Small intestine (tissue), 7 donors: ENCODE measurements at regions not wholly inside any gene's neighbourhood (a gene's known extent, or its start where the extent isn't known, plus 50 kb on each side); places are given as distances from the start of the nearest gene placed in this dataset.

Experiments used
- DNase-seq, 2 donors: peaks; one replicate each; pipeline versions ENCODE4 v3.0.0 to v3.0.0-alpha.2; 2013
- FAIRE-seq: peaks from 2 replicates; lab custom pipeline; 2012; peaks lifted over from hg19 to GRCh38; lab: Jason Lieb, UNC
- H3K27ac ChIP-seq, 3 donors: one replicate each; pipeline ENCODE4 v1.5.1; 2013; ENCODE audit warnings: low read length in 2 of 3, mild to moderate bottlenecking in 2 of 3, control low read depth in 1 of 3, inconsistent platforms in 1 of 3, low read depth in 1 of 3, moderate library complexity in 1 of 3
- H3K27me3 ChIP-seq, 3 donors: one replicate each; pipeline ENCODE4 v1.6.1; 2013; ENCODE audit warnings: low read length in 3 of 3, inconsistent platforms in 1 of 3; ENCODE audit not compliant: control insufficient read depth in 3 of 3, insufficient read depth in 3 of 3
- H3K36me3 ChIP-seq, 3 donors: one replicate each; pipeline ENCODE4 v1.6.1; 2013; ENCODE audit warnings: low read length in 3 of 3, inconsistent platforms in 1 of 3, low read depth in 1 of 3, mild to moderate bottlenecking in 1 of 3, moderate library complexity in 1 of 3; ENCODE audit not compliant: control insufficient read depth in 3 of 3, insufficient read depth in 2 of 3
- H3K4me1 ChIP-seq, 3 donors: one replicate each; pipeline ENCODE4 v1.6.1; 2013; ENCODE audit warnings: low read length in 2 of 3, inconsistent platforms in 1 of 3, low read depth in 1 of 3, mild to moderate bottlenecking in 1 of 3, moderate library complexity in 1 of 3; ENCODE audit not compliant: control insufficient read depth in 3 of 3, insufficient read depth in 2 of 3
- H3K4me3 ChIP-seq, 3 donors: one replicate each; pipeline ENCODE4 v1.5.1; 2013; ENCODE audit warnings: low read length in 3 of 3, control low read depth in 1 of 3, inconsistent platforms in 1 of 3, low read depth in 1 of 3, mild to moderate bottlenecking in 1 of 3, moderate library complexity in 1 of 3
- H3K9me3 ChIP-seq, 2 donors: one replicate each; pipeline ENCODE4 v1.6.1; 2013; ENCODE audit warnings: low read depth in 1 of 2, low read length in 1 of 2; ENCODE audit not compliant: control insufficient read depth in 2 of 2, insufficient read depth in 1 of 2
- WGBS, 3 donors: extraction: QIAGEN DNeasy Blood & Tissue Kit; methylation state at CpG; one replicate each; pipeline ENCODE4 v1.1.7; 2013; 5-methylcytosine and 5-hydroxymethylcytosine counted together
- donor health status: healthy with polysubstance abuse.
- donor health status: control.
- donor health status: control.
- donor health status: Bipolar disorder and iron deficiency.
- donor health status: healthy.

GRCh38 chr9:26606756-26607155 is 285.8 kb downstream of the CAAP1 start:
- 84 to 93% (median 91%) methylated on average over 1 of the region's 1 CpG for WGBS, 3 donors
- H3K4me3 ChIP-seq = no peak overlapping the region
- no peaks in the 10 kb centered on the region for H3K27me3 ChIP-seq
- H3K36me3 ChIP-seq = no peaks in the 10 kb centered on the region
- DNase-seq (no peak), FAIRE-seq (no peak)
- H3K27ac ChIP-seq = no peak overlapping the region
- no peaks in the 10 kb centered on the region for H3K9me3 ChIP-seq
- H3K4me1 ChIP-seq = no peaks in the 10 kb centered on the region

- Histone ChIP-seq H3K9me3 (no peaks in the 10 kb centered on the region), H3K27me3 (no peaks in the 10 kb centered on the region), H3K36me3 (no peaks in the 10 kb centered on the region), H3K27ac (no peak overlapping the region), H3K4me1 (no peaks in the 10 kb centered on the region), H3K4me3 (no peak overlapping the region)
- FAIRE-seq = no peak
- DNase-seq = no peak
- WGBS, 3 donors = 57 to 76% (median 59%) methylated on average over 1 of the region's 1 CpG
Measured at GRCh38 chr9:26605367-26605766, 287.2 kb downstream of the CAAP1 start.

- no peak overlapping the region for H3K4me3 ChIP-seq
- H3K4me1 ChIP-seq = no peaks in the 10 kb centered on the region
- WGBS, 3 donors = 73 to 83% (median 75%) methylated on average over 4 of the region's 4 CpGs
- FAIRE-seq = no peak
- H3K9me3 ChIP-seq = no peaks in the 10 kb centered on the region
- H3K36me3 ChIP-seq = no peaks in the 10 kb centered on the region
- H3K27ac ChIP-seq = no peak overlapping the region
- DNase-seq = no peak
- no peaks in the 10 kb centered on the region for H3K27me3 ChIP-seq
Measured at GRCh38 chr9:26604076-26604662, 288.4 kb downstream of the CAAP1 start.

- DNase-seq = no peak
- no peaks in the 10 kb centered on the region for H3K4me1 ChIP-seq
- FAIRE-seq = no peak
Measured at GRCh38 chr9:26603617-26604016, 289.0 kb downstream of the CAAP1 start.

GRCh38 chr9:26597542-26598149 is 295.0 kb downstream of the CAAP1 start:
- Histone ChIP-seq H3K4me3 (no peak overlapping the region), H3K27me3 (no peaks in the 10 kb centered on the region), H3K9me3 (no peaks in the 10 kb centered on the region), H3K4me1 (no peaks in the 10 kb centered on the region), H3K27ac (no peak overlapping the region), H3K36me3 (no peaks in the 10 kb centered on the region)
- WGBS, 3 donors = 82 to 91% (median 86%) methylated on average over 5 of the region's 5 CpGs
- no peak for DNase-seq
- FAIRE-seq = no peak

More at GRCh38 chr9:26603617-26604016, 289.0 kb downstream of the CAAP1 start:
- H3K36me3 ChIP-seq = no peaks in the 10 kb centered on the region
- no peak overlapping the region for H3K27ac ChIP-seq
- no peaks in the 10 kb centered on the region for H3K27me3 ChIP-seq
- no peaks in the 10 kb centered on the region for H3K9me3 ChIP-seq
- no peak overlapping the region for H3K4me3 ChIP-seq

GRCh38 chr9:26579056-26579455 is 313.5 kb downstream of the CAAP1 start:
- DNase-seq (no peak), FAIRE-seq (no peak)
- Histone ChIP-seq H3K36me3 (no peaks in the 10 kb centered on the region), H3K4me1 (no peaks in the 10 kb centered on the region), H3K4me3 (no peak overlapping the region), H3K27ac (no peak overlapping the region), H3K9me3 (no peaks in the 10 kb centered on the region), H3K27me3 (no peaks in the 10 kb centered on the region)
- WGBS, 3 donors = 63 to 67% (median 67%) methylated on average over 2 of the region's 2 CpGs

- Histone ChIP-seq H3K4me3 (no peak overlapping the region), H3K9me3 (no peaks in the 10 kb centered on the region), H3K4me1 (no peaks in the 10 kb centered on the region), H3K27me3 (no peaks in the 10 kb centered on the region), H3K36me3 (no peaks in the 10 kb centered on the region), H3K27ac (no peak overlapping the region)
- DNase-seq (no peak), FAIRE-seq (no peak)
- WGBS, 3 donors = 88 to 96% (median 93%) methylated on average over 2 of the region's 2 CpGs
Measured at GRCh38 chr9:26574898-26575440, 317.6 kb downstream of the CAAP1 start.

GRCh38 chr9:26574256-26574655 is 318.3 kb downstream of the CAAP1 start:
- FAIRE-seq (no peak), DNase-seq (no peak)
- H3K27ac ChIP-seq = no peak overlapping the region
- H3K4me1 ChIP-seq = no peaks in the 10 kb centered on the region
- H3K27me3 ChIP-seq = no peaks in the 10 kb centered on the region
- WGBS, 3 donors = 50 to 63% (median 60%) methylated on average over 2 of the region's 2 CpGs
- no peaks in the 10 kb centered on the region for H3K36me3 ChIP-seq
- H3K4me3 ChIP-seq = no peak overlapping the region
- H3K9me3 ChIP-seq = no peaks in the 10 kb centered on the region
